Central memory CD8-positive, alpha-beta T cell (primary cell): ENCODE measurements at regions not wholly inside any gene's neighbourhood (a gene's known extent, or its start where the extent isn't known, plus 50 kb on each side); places are given as distances from the start of the nearest gene placed in this dataset.
"Not testable (repeated sequence)": the region's sequence is repeated elsewhere in the genome, so short reads cannot be mapped to it uniquely, and the experiment has no call there.

Experiments
- ATAC-seq: fragments of 150-1000 bp; cut with Tn5 transposase; replicated peaks from 2 replicates; pipeline ENCODE4 v1.10.0; 2022; ENCODE audit warnings: mild to moderate bottlenecking, moderate FRiP score, moderate number of reproducible peaks; ENCODE audit not compliant: poor library complexity, severe bottlenecking; ENCODE audit errors: extremely low read depth
- DNase-seq, 2 donors: peaks; one replicate each; pipeline ENCODE4 v3.0.0; 2021; ENCODE audit warnings: low spot score in 2 of 2
- H3K27ac Mint-ChIP-seq: one replicate; pipeline ENCODE4 v1.8.0; 2022; ENCODE audit warnings: low read depth, mild to moderate bottlenecking, moderate library complexity, mixed read lengths
- H3K27me3 Mint-ChIP-seq: one replicate; pipeline ENCODE4 v1.8.0; 2022; ENCODE audit warnings: mixed read lengths
- H3K36me3 Mint-ChIP-seq: one replicate; pipeline ENCODE4 v1.8.0; 2022; ENCODE audit warnings: mild to moderate bottlenecking, moderate library complexity, mixed read lengths; ENCODE audit not compliant: insufficient read depth
- H3K4me1 Mint-ChIP-seq: one replicate; pipeline ENCODE4 v1.8.0; 2022; ENCODE audit warnings: mixed read lengths
- H3K4me3 Mint-ChIP-seq: one replicate; pipeline ENCODE4 v1.8.0; 2022; ENCODE audit warnings: mild to moderate bottlenecking, moderate library complexity, mixed read lengths
- H3K9me3 Mint-ChIP-seq: one replicate; pipeline ENCODE4 v1.8.0; 2022; ENCODE audit warnings: mixed read lengths

- ATAC-seq (no peak), DNase-seq (no peak)
- no peaks in the 10 kb centered on the region for H3K4me1 Mint-ChIP-seq
- H3K27ac Mint-ChIP-seq, result no peak overlapping the region
- peaks cover 15% of the 10 kb centered on the region for H3K9me3 Mint-ChIP-seq
- no peaks in the 10 kb centered on the region for H3K36me3 Mint-ChIP-seq
- H3K27me3 Mint-ChIP-seq, result no peaks in the 10 kb centered on the region
- H3K4me3 Mint-ChIP-seq, result no peak overlapping the region
Measured at GRCh38 chr5:25489834-25490538, 845.2 kb upstream of the CDH10 start.

- ATAC-seq (no peak), DNase-seq (no peak)
- H3K27ac Mint-ChIP-seq, result no peak overlapping the region
- H3K4me1 Mint-ChIP-seq, result no peaks in the 10 kb centered on the region
- peaks cover 20% of the 10 kb centered on the region for H3K9me3 Mint-ChIP-seq
- no peaks in the 10 kb centered on the region for H3K36me3 Mint-ChIP-seq
- no peaks in the 10 kb centered on the region for H3K27me3 Mint-ChIP-seq
- H3K4me3 Mint-ChIP-seq, result no peak overlapping the region
Measured at GRCh38 chr5:25488119-25488518, 843.3 kb upstream of the CDH10 start.

- peaks cover 20% of the 10 kb centered on the region for H3K9me3 Mint-ChIP-seq
- ATAC-seq, result no peak
- DNase-seq, result no peak
- H3K36me3 Mint-ChIP-seq, result no peaks in the 10 kb centered on the region
- H3K27ac Mint-ChIP-seq, result no peak overlapping the region
- no peak overlapping the region for H3K4me3 Mint-ChIP-seq
- H3K27me3 Mint-ChIP-seq, result no peaks in the 10 kb centered on the region
- no peaks in the 10 kb centered on the region for H3K4me1 Mint-ChIP-seq
Measured at GRCh38 chr5:25484391-25484790, 839.6 kb upstream of the CDH10 start.

- Mint-ChIP-seq H3K9me3 (peaks cover 5% of the 10 kb centered on the region), H3K27me3 (no peaks in the 10 kb centered on the region), H3K4me3 (no peak overlapping the region), H3K4me1 (no peaks in the 10 kb centered on the region), H3K36me3 (no peaks in the 10 kb centered on the region), H3K27ac (no peak overlapping the region)
- ATAC-seq, result no peak
- DNase-seq, result no peak
Measured at GRCh38 chr5:25481463-25481862, 836.7 kb upstream of the CDH10 start.

GRCh38 chr5:25459082-25459481 is 814.3 kb upstream of the CDH10 start:
- H3K27ac Mint-ChIP-seq, result no peak overlapping the region
- peaks cover 1% of the 10 kb centered on the region for H3K36me3 Mint-ChIP-seq
- no peaks in the 10 kb centered on the region for H3K4me1 Mint-ChIP-seq
- no peaks in the 10 kb centered on the region for H3K27me3 Mint-ChIP-seq
- ATAC-seq, result no peak
- peaks cover 29% of the 10 kb centered on the region for H3K9me3 Mint-ChIP-seq
- no peak overlapping the region for H3K4me3 Mint-ChIP-seq
- no peak for DNase-seq

GRCh38 chr5:25458628-25459027 is 813.9 kb upstream of the CDH10 start:
- Mint-ChIP-seq H3K4me3 (no peak overlapping the region), H3K9me3 (peaks cover 24% of the 10 kb centered on the region), H3K4me1 (no peaks in the 10 kb centered on the region), H3K27ac (no peak overlapping the region), H3K27me3 (no peaks in the 10 kb centered on the region), H3K36me3 (no peaks in the 10 kb centered on the region)
- DNase-seq, result no peak
- no peak for ATAC-seq

- Mint-ChIP-seq H3K9me3 (peaks cover 21% of the 10 kb centered on the region), H3K27ac (no peak overlapping the region), H3K27me3 (no peaks in the 10 kb centered on the region), H3K4me1 (no peaks in the 10 kb centered on the region), H3K36me3 (no peaks in the 10 kb centered on the region), H3K4me3 (no peak overlapping the region)
- DNase-seq, result no peak
- ATAC-seq, result no peak
Measured at GRCh38 chr5:25453500-25453899, 808.7 kb upstream of the CDH10 start.

- Mint-ChIP-seq H3K27me3 (no peaks in the 10 kb centered on the region), H3K4me1 (no peaks in the 10 kb centered on the region), H3K27ac (no peak overlapping the region), H3K36me3 (no peaks in the 10 kb centered on the region), H3K4me3 (no peak overlapping the region), H3K9me3 (peaks cover 15% of the 10 kb centered on the region)
- ATAC-seq, result no peak
- DNase-seq, result no peak
Measured at GRCh38 chr5:25451294-25451693, 806.5 kb upstream of the CDH10 start.

GRCh38 chr5:25448646-25449045 is 803.9 kb upstream of the CDH10 start:
- DNase-seq, result no peak
- no peaks in the 10 kb centered on the region for H3K4me1 Mint-ChIP-seq
- no peak overlapping the region for H3K27ac Mint-ChIP-seq
- H3K4me3 Mint-ChIP-seq, result no peak overlapping the region
- peaks cover 6% of the 10 kb centered on the region for H3K9me3 Mint-ChIP-seq
- no peak for ATAC-seq
- H3K36me3 Mint-ChIP-seq, result no peaks in the 10 kb centered on the region
- H3K27me3 Mint-ChIP-seq, result no peaks in the 10 kb centered on the region

- Mint-ChIP-seq H3K9me3 (peaks cover 6% of the 10 kb centered on the region), H3K27ac (no peak overlapping the region), H3K36me3 (no peaks in the 10 kb centered on the region), H3K27me3 (no peaks in the 10 kb centered on the region), H3K4me1 (no peaks in the 10 kb centered on the region), H3K4me3 (no peak overlapping the region)
- no peak for ATAC-seq
- no peak for DNase-seq
Measured at GRCh38 chr5:25448190-25448621, 803.4 kb upstream of the CDH10 start.

- not testable (repeated sequence) for H3K27me3 Mint-ChIP-seq, H3K4me1 Mint-ChIP-seq, ATAC-seq, H3K9me3 Mint-ChIP-seq, H3K27ac Mint-ChIP-seq, H3K36me3 Mint-ChIP-seq, H3K4me3 Mint-ChIP-seq, DNase-seq
Measured at GRCh38 chr5:25446061-25446420, 801.3 kb upstream of the CDH10 start.

GRCh38 chr5:25445381-25446060 is 800.7 kb upstream of the CDH10 start:
- not testable (repeated sequence) for ATAC-seq, H3K27me3 Mint-ChIP-seq, H3K36me3 Mint-ChIP-seq, H3K4me1 Mint-ChIP-seq, H3K27ac Mint-ChIP-seq, DNase-seq, H3K4me3 Mint-ChIP-seq, H3K9me3 Mint-ChIP-seq

- no peak for DNase-seq
- no peaks in the 10 kb centered on the region for H3K27me3 Mint-ChIP-seq
- no peak for ATAC-seq
- H3K4me1 Mint-ChIP-seq, result no peaks in the 10 kb centered on the region
- no peak overlapping the region for H3K4me3 Mint-ChIP-seq
- no peaks in the 10 kb centered on the region for H3K36me3 Mint-ChIP-seq
- peaks cover 6% of the 10 kb centered on the region for H3K9me3 Mint-ChIP-seq
- H3K27ac Mint-ChIP-seq, result no peak overlapping the region
Measured at GRCh38 chr5:25444697-25445096, 799.9 kb upstream of the CDH10 start.
